Chondrocyte (in vitro differentiated cells): ENCODE measurements at regions not wholly inside any gene's neighbourhood (a gene's known extent, or its start where the extent isn't known, plus 50 kb on each side); places are given as distances from the start of the nearest gene placed in this dataset.

Experiments used
- DNase-seq: peaks from one replicate; pipeline ENCODE4 v3.0.0; 2021; ENCODE audit warnings: mixed read lengths, low spot score
- H3K27ac Mint-ChIP-seq: one replicate; pipeline ENCODE4 v1.8.0; 2021; ENCODE audit warnings: mild to moderate bottlenecking, moderate library complexity, mixed read lengths; ENCODE audit not compliant: unreplicated experiment
- H3K27me3 Mint-ChIP-seq: 2 replicates; pipeline ENCODE4 v1.8.0; 2021; ENCODE audit warnings: low read depth, mixed read lengths
- H3K36me3 Mint-ChIP-seq: 2 replicates; pipeline ENCODE4 v1.8.0; 2021; ENCODE audit warnings: low read depth, mixed read lengths
- H3K4me1 Mint-ChIP-seq: 2 replicates; pipeline ENCODE4 v1.8.0; 2021; ENCODE audit warnings: low read depth, mild to moderate bottlenecking, mixed read lengths
- H3K4me3 Mint-ChIP-seq: one replicate; pipeline ENCODE4 v1.8.0; 2021; ENCODE audit warnings: mild to moderate bottlenecking, moderate library complexity, mixed read lengths; ENCODE audit not compliant: unreplicated experiment
- H3K9me3 Mint-ChIP-seq: 2 replicates; pipeline ENCODE4 v1.8.0; 2021; ENCODE audit warnings: low read depth, mixed read lengths
- TF ChIP-seq, protein P1 (sequence below): fragments of 200-600 bp; sonication (generic); IDR thresholded peaks from 2 replicates; pipeline ENCODE4 v1.5.0; 2021; ENCODE audit warnings: antibody characterized with exemption, mild to moderate bottlenecking, moderate library complexity

DNA sequence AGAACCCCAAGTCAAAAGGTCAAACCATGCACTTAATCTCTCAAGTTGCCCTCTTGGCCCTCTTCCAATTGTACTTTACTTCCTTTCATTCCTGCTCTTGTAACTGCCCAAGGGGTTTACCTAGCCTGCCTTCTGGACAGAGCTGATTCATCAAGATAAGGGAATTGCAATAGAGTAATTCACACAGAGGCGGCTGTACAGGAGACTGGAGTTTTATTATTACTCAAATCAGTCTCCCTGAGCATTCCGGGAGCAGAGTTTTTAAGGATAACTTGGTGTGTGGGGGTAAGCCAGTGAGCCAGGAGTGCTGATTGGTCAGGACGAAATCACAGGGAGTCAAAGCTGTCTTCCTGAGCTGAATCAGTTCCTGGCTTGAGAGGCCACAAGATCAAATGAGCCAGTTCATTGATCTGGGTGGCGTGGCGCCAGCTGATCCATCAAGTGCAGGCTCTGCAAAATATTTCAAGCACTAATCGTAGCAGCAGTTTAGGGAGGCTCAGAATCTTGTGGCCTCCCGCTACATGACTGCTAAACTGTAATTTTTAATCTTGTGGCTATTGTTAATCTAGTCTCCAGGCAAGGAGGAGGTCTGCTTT is 590.0 kb downstream of the EPHA3 start:
- Mint-ChIP-seq H3K36me3 (no peaks in the 10 kb centered on the region), H3K4me1 (peaks cover 5% of the 10 kb centered on the region), H3K27me3 (peaks cover 2% of the 10 kb centered on the region), H3K27ac (no peak overlapping the region), H3K9me3 (no peaks in the 10 kb centered on the region), H3K4me3 (no peak overlapping the region)
- DNase-seq = no peak
- TF ChIP-seq, protein P1, sequence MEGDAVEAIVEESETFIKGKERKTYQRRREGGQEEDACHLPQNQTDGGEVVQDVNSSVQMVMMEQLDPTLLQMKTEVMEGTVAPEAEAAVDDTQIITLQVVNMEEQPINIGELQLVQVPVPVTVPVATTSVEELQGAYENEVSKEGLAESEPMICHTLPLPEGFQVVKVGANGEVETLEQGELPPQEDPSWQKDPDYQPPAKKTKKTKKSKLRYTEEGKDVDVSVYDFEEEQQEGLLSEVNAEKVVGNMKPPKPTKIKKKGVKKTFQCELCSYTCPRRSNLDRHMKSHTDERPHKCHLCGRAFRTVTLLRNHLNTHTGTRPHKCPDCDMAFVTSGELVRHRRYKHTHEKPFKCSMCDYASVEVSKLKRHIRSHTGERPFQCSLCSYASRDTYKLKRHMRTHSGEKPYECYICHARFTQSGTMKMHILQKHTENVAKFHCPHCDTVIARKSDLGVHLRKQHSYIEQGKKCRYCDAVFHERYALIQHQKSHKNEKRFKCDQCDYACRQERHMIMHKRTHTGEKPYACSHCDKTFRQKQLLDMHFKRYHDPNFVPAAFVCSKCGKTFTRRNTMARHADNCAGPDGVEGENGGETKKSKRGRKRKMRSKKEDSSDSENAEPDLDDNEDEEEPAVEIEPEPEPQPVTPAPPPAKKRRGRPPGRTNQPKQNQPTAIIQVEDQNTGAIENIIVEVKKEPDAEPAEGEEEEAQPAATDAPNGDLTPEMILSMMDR = no peak

DNA sequence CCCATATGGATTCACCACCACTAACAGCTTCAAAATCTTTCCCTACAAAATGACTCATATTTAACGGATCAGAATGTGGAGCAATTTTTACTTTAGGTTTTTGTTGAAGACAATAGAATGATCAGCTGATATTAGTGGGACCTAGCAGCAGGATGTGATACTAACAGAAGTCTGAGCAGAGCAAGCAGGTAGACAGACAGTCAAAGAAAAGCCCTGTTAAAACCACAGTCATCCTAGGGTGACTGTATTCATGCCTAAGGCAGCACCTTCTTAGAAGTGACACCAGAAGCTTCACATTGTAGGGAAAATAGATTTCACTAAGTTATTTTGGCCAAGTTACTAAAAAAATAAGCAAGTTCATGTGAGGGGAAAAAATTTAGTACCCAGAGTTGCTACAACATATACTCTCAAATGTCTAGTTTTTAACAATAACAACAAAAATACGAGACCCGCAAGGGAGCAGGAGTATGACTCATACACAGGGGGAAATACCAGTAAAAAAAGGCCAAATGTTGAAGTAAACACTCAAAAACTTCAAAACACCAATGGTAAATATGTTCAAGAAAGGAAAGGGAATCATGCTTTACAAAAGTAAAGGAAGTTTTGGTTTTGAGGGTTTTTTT is 590.9 kb downstream of the EPHA3 start:
- DNase-seq = no peak
- H3K27me3 Mint-ChIP-seq = peaks cover 2% of the 10 kb centered on the region
- no peak overlapping the region for H3K27ac Mint-ChIP-seq
- H3K36me3 Mint-ChIP-seq = no peaks in the 10 kb centered on the region
- no peak overlapping the region for H3K4me3 Mint-ChIP-seq
- H3K9me3 Mint-ChIP-seq = no peaks in the 10 kb centered on the region
- TF ChIP-seq, protein P1 = no peak
- peaks cover 5% of the 10 kb centered on the region for H3K4me1 Mint-ChIP-seq

DNA sequence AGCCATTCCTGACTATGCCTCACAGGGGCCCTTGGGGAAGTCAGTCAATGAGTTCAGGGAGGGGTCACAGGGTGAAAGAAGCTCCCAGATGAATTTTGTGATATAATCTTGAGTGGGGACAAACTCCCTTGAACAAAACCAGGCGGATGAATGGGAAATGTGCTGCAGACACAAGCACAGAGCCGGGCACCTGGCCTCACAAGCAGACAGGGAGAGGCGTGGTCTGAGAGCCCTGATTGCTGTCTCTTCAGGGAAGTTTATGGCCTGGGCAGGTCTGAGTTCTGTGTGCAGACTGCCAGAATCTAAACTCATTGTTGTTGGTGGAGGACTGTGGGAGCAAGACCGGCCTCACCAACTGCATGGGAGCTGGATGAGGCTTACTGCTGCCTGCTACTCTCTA is 591.8 kb downstream of the EPHA3 start:
- H3K9me3 Mint-ChIP-seq = no peaks in the 10 kb centered on the region
- peaks cover 2% of the 10 kb centered on the region for H3K27me3 Mint-ChIP-seq
- H3K4me1 Mint-ChIP-seq = peaks cover 5% of the 10 kb centered on the region
- no peak overlapping the region for H3K4me3 Mint-ChIP-seq
- no peaks in the 10 kb centered on the region for H3K36me3 Mint-ChIP-seq
- no peak overlapping the region for H3K27ac Mint-ChIP-seq
- TF ChIP-seq, protein P1 = no peak
- DNase-seq = no peak

DNA sequence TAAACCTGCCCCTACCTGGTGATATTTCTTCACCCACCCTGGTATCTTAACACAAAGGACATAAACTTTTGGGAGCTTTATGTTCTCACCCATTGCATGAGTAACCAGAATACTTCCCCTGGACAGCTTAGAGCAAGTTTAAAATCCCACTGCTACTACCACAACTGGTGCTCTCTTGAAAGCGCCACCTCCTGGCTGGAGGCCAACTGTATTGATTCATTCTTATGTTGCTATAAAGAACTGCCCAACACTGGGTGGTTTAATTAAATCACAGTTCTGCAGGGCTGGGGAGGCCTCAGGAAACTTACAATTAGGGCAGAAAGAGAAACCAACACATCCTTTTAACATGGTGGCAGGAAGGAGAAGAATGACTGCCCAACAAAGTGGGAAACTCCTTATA is 592.4 kb downstream of the EPHA3 start:
- Mint-ChIP-seq H3K9me3 (no peaks in the 10 kb centered on the region), H3K36me3 (no peaks in the 10 kb centered on the region), H3K4me1 (peaks cover 5% of the 10 kb centered on the region), H3K27me3 (peaks cover 2% of the 10 kb centered on the region), H3K27ac (no peak overlapping the region), H3K4me3 (no peak overlapping the region)
- TF ChIP-seq, protein P1 = no peak
- DNase-seq = no peak

DNA sequence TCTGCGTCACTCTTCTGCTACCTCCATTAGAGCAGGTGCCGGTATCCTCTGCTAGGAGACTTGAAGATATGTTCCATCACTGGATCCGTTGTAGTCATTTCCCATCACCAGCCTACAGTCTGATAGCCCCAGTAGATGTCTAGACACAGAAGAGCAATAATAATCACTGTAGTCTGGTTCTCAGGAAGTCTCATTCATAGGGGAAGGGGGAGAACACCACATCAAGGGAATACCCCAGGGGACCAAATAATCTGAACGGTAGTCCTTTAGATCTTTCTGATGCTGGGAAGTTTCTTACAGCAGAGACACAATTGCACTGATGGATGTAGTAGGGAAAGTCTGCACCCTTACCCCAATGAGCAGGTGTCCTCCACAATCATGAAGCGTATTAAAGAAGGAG is 595.0 kb downstream of the EPHA3 start:
- peaks cover 5% of the 10 kb centered on the region for H3K4me1 Mint-ChIP-seq
- no peaks in the 10 kb centered on the region for H3K9me3 Mint-ChIP-seq
- TF ChIP-seq, protein P1 = no peak
- no peak overlapping the region for H3K4me3 Mint-ChIP-seq
- no peak for DNase-seq
- H3K27me3 Mint-ChIP-seq = no peaks in the 10 kb centered on the region
- no peak overlapping the region for H3K27ac Mint-ChIP-seq
- H3K36me3 Mint-ChIP-seq = no peaks in the 10 kb centered on the region
